Effector CD4-positive, alpha-beta T cell (primary cell): ENCODE measurements at regions not wholly inside any gene's neighbourhood (a gene's known extent, or its start where the extent isn't known, plus 50 kb on each side); places are given as distances from the start of the nearest gene placed in this dataset.

Source experiments
- DNase-seq: peaks from one replicate; pipeline ENCODE4 v3.0.0-alpha.2; 2020

DNA sequence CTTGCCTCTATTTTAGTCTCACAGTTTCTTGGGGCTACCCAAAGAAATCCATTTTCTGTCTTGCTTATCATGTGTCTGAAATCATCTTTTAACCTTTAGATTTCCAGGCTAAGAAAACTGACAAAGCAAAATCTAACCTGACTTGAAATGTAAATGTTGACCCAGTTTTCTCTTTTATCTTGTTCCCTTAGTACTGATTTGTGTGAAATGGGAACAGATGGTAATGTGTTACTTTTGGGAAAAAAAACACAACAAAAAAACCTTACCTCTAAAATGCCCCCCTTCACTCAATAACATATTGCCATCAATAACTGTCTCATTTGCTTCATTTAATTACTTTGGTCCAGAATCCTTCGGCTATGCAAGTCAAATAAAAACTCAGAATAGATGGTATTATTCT lies 383.2 kb upstream of the DCN start:
- no peak for DNase-seq

DNA sequence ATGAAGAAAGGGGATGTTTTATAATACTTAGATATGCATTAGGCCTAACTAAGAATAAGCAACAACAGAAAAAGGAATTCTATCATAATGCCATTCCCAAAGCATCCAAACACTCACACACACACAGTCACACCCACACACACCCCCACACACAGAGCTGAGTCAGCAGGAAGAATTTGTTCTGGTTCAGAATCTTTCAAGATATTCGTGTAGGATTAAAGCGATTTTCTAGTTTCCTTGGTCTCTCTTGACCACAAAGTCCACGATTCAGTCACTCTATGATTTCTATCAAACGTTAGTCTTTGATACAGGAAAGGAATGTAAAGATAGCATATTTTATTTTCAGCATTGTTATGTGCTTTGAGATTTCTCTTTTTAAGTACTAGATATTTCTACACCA lies 382.6 kb upstream of the DCN start:
- DNase-seq, result no peak

GRCh38 chr12:91563011-91563765 lies 380.6 kb upstream of the DCN start:
- DNase-seq, result no peak

DNA sequence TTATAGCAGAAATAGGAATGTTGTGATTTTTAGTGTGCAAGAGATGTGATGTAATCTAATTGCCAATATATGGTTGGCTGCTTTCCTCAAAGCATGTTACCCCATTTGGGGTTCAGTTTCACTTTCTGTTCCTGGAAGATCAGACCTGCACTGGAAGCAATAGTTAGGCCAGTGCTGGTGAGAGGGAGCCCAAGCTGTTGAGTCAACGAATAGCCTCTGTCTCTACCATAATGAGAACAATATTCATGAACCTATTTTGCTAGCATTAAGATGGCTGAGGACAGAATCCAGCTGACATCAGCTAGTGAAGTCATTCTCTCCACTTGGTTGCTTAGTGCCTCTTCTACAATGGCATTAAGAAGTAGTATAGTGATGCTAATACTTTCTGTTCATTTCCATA lies 379.9 kb upstream of the DCN start:
- DNase-seq, result no peak

- DNase-seq, result no peak
These were observed 379.3 kb upstream of the DCN start for GRCh38 chr12:91561958-91562325.

DNA sequence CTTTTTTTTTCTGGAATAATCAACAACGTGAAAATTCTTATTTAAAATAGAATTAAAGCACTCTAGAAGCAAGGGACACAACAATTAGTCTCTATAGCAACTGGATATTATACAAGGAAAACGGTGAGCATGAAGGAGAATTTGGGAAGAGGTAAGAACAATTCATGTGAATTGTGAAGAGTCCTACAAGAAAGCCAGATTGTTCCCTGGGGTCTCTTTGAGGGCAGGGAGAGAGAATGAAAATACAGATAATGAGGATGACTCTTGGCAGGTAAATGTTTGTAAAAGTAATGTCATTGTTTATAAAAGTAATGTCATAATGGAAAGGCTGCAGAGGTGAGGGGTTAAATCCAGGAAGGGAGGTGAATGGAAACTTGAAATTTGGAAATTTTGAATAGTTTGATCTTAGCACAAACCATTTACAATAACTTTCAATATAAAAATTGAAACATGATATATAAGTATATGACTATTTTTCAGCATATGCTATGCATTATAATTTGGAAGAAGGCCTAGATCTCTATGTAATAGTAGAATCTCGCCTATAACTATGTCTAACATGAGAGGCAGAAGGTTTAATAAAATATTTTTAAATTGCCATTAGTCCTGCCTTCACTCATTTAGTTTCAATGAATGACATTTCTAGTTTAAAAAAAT lies 378.8 kb upstream of the DCN start:
- no peak for DNase-seq

GRCh38 chr12:91556909-91557308 lies 374.3 kb upstream of the DCN start:
- no peak for DNase-seq

DNA sequence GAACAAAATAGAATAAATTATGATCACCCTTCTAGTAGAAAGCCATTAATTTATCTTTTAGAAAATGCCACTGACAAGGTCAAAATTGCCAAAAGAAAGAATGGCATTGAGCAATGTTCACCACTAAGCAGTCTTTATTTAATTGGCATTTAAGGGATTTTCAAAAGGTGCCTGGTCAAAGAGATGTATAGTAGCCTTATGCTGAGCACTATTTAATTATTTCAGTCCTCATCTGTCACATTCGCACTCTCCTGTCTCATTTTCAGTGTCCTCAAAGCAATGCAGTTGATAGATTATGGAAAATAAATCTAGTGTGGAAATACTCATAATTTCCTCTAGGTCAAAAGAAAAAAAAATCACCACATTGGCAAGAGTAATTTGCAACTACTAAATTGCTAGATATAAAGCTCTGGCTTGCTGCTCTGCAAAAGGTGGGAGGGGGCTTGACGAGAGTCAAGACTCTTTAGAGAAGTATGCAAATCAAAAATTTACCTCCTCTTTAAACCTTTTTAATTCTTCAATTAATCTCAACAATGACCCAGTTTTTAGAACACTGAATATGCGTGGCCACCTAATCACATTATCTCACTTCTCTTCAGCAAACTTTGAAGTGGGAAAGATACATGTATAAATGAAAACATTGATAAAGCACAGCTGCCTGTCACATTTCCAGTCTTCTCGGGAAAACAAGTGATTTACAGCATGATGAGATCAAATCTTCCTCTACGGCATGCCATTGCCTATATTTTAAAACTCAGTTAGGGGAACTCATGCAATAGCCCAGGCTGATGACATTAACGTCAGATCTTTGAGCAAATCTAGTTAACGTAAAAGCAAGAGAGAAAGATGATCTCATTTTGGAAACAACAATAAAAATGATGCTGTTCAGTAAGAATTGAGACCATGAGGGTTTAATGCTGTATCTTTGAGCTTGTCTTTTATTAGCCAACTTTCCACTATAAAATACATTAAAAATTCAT lies 373.1 kb upstream of the DCN start:
- no peak for DNase-seq

DNA sequence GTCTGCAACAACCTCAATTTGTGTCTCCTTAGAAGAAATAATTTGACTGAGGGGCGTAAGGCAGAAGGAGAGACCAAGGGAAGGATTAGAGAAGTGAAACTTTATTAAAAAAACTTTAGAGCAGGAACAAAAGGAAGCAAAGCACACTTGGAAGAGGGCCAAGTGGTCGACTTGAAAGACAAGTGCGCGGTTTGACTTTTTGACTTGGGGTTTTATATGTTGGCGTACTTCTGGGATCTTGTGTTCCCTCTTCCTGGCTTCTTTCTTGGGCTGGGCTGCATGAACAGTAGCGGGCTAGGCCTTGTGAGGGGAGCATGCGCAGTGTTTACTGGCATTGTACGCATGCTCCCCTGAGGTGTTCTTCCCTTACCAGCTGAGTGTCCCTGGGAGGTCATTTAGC lies 369.3 kb upstream of the DCN start:
- DNase-seq, result no peak

DNA sequence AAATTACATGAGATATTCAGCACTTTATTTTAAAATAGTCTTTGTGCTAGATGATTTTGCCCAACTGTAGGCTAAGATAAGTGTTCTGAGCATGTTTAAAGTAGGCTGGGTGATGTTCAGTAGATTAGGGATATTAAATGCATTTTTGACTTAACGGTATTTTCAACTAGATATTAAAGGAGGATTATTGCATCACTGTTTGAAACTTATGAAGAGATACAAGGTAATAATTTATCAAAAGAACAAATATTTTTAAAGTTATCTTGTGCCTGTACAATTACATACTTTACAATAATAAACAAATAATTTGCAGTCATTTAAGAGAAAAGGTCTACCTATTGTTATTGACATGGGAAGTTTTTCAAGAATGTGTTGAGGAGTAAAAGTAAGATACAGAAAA lies 368.6 kb upstream of the DCN start:
- DNase-seq, result no peak

GRCh38 chr12:91542666-91543065 lies 360.0 kb upstream of the DCN start:
- no peak for DNase-seq

GRCh38 chr12:91542067-91542466 lies 359.4 kb upstream of the DCN start:
- no peak for DNase-seq

DNA sequence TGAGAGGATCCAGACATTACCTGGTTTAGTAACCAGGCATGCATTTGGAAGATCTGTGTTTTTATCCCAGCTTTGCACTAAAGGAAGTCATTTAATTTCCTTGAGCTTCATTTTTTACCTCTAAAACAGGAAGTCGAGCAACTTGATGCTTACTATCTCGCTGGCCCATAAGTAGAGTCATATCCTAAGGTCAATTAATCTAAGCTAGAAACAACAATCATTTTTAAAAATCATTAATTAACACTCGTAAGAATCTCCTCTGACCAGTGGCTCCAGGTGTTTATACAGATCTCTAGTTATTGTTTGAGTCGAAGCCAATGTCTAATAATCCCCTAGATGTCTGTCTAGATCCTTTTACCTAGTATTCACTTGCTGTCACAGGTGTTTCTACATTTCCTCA lies 355.8 kb upstream of the DCN start:
- no peak for DNase-seq

- DNase-seq, result no peak
These were observed 350.7 kb upstream of the DCN start for GRCh38 chr12:91533366-91533765.

- DNase-seq, result no peak
These were observed 347.2 kb upstream of the DCN start for GRCh38 chr12:91529829-91530228.

- no peak for DNase-seq
These were observed 341.2 kb upstream of the DCN start for GRCh38 chr12:91523831-91524230.

GRCh38 chr12:91516695-91517047 lies 334.1 kb upstream of the DCN start:
- DNase-seq, result no peak

GRCh38 chr12:91515944-91516694 lies 333.5 kb upstream of the DCN start:
- DNase-seq, result no peak

DNA sequence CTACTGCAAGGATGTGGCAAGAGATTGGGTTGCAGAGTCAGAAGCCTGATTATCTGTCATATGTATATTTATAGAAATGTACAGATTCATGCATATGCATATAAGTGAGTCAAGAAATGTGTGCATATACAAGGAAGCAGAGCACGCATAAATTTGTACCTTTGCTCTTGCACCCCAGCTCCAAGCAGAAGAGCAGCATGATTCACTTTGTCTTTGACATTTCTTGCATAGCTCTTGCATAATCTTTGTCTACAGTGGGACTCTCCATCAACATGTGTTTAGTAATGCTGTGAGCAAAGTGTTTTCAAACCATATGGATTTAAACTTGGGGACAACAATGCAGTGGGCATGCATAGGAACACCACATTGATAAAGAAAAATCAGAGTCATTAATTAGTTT lies 330.7 kb upstream of the DCN start:
- DNase-seq, result no peak

DNA sequence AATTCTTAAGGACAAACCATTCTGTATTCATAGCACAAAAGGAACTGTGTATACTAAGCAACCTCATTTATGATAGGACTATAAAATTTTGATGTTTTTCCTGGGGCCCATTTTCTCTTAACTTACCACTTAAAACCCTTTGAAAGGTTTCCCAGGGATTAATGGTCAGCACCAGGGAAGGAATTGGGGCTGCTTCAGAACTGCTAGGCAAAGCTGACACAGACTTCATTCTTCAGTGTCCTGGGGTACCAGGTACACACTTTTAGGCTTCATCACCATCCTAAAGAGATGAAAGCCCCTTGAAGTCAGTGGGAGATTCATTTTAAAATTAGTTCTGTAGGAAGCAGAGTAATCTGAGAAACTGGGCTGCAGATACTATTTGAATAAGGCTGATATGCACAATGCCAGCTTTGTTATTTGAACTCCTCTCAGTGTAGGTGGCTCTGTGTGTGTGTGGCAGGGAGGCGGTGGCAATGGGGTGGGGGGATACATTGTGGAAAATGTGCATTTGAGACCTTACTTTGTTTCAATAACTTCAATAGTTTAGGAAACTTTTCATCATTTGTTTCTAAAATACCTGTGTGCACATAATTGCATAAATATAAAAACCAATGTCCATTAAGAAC lies 329.3 kb upstream of the DCN start:
- DNase-seq, result no peak

- DNase-seq, result no peak
These were observed 325.1 kb upstream of the DCN start for GRCh38 chr12:91507754-91508153.

GRCh38 chr12:91506452-91506851 lies 323.8 kb upstream of the DCN start:
- no peak for DNase-seq

GRCh38 chr12:91505006-91505405 lies 322.4 kb upstream of the DCN start:
- no peak for DNase-seq
